ENCODE measurements at regions not wholly inside any gene's neighbourhood (a gene's known extent, or its start where the extent isn't known, plus 50 kb on each side); places are given as distances from the start of the nearest gene placed in this dataset.

DNA sequence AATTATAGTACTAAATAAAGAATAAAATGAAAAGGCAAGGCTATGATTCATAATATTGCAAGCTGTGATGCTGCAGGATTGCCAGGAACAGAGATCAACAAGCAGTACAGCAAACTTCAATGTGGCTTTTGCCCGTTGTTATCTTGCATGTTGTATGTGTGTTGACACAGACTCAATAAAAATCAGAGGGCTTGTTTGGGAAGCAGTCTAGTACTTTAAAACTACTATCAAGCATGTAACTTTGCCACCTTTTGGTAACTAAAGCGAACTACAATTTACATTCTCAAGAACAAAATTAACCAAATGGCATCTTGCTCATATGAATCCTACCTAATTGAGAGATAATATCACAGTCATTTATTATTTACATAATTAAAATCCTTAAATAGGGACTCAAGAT lies 79.8 kb upstream of the GPM6A start:
- no peak overlapping the region for H3K4me3 ChIP-seq (replicated peaks in 1 of 3; ENCODE audit: insufficient read depth in 1 of 3, low read depth in 1 of 3, low read length in 3 of 3)
- H3K4me1 ChIP-seq (ENCODE audit: control insufficient read depth, extremely low read depth, insufficient read depth, low read length): no peaks in the 10 kb centered on the region
- no peaks in the 10 kb centered on the region for H3K9me3 ChIP-seq (replicated peaks; ENCODE audit: control insufficient read depth, insufficient read depth, low read length)
- dilution Hi-C loops (cut with MboI; ENCODE audit: extremely low pct_ligation_motif_present, low sequenced_read_pairs): no loop called here
- H4K20me1 ChIP-seq (replicated peaks; ENCODE audit: control insufficient read depth, extremely low read depth, insufficient read depth, low read length): no peaks in the 10 kb centered on the region
- H3K27ac ChIP-seq (ENCODE audit: insufficient read depth, low read depth, low read length): no peak overlapping the region
- no peak overlapping the region for H3K9ac ChIP-seq (replicated peaks; ENCODE audit: extremely low read depth, insufficient read depth, low read length)
- intact Hi-C loops (cut with micrococcal nuclease): no loop called here
- no peak for DNase-seq (ENCODE audit: low read depth, low spot score)
- no peaks in the 10 kb centered on the region for H3K36me3 ChIP-seq (ENCODE audit: control insufficient read depth in 2 of 2, extremely low read depth in 1 of 2, insufficient read depth in 2 of 2, low read length in 2 of 2)
- TF ChIP-seq MAX (IDR thresholded peaks at IDR 0.05; ENCODE audit: insufficient read depth, insufficient read length) (no peak), POLR2AphosphoS5 (IDR thresholded peaks at IDR 0.05; ENCODE audit: insufficient read depth, low read depth, low read length) (no peak), JUN (IDR thresholded peaks at IDR 0.05; ENCODE audit: borderline replicate concordance, insufficient read depth, insufficient read length, low read depth) (no peak), POLR2A (IDR thresholded peaks at IDR 0.05; ENCODE audit: low read depth, low read length) (no peak), GATA2 (IDR thresholded peaks at IDR 0.05; ENCODE audit: insufficient read depth, insufficient read length, low read depth, low read length) (no peak), CTCF (IDR thresholded peaks at IDR 0.05; ENCODE audit: extremely low read depth in 1 of 2, insufficient read depth in 1 of 2, low read depth in 1 of 2, low read length in 2 of 2) (no peak), EZH2 (IDR thresholded peaks at IDR 0.05; ENCODE audit: borderline replicate concordance, low read depth, low read length, severe bottlenecking) (no peak), FOS (IDR thresholded peaks at IDR 0.05; ENCODE audit: borderline replicate concordance, insufficient read depth, low read length) (no peak), MYC (IDR thresholded peaks at IDR 0.05; ENCODE audit: low read depth, low read length) (no peak)
- H3K9me1 ChIP-seq (replicated peaks; ENCODE audit: control insufficient read depth, extremely low read depth, insufficient read depth, low read length): no peaks in the 10 kb centered on the region
- H3K79me2 ChIP-seq (ENCODE audit: control insufficient read depth, insufficient read depth, low read length): no peaks in the 10 kb centered on the region
- no peak for FAIRE-seq
- ChIA-PET POLR2A (no interaction called here), CTCF (no interaction called here)
- no TSS peak for BruUV-seq (replicated peaks)
- no peak overlapping the region for H3K4me2 ChIP-seq (ENCODE audit: insufficient read depth, low read length)
- H2AFZ ChIP-seq (ENCODE audit: low read depth, low read length): no peak overlapping the region
- H3K27me3 ChIP-seq (ENCODE audit: control insufficient read depth in 2 of 2, insufficient read depth in 2 of 2, low read length in 2 of 2): no peaks in the 10 kb centered on the region
